Liver (tissue), 8 donors: ENCODE measurements at regions not wholly inside any gene's neighbourhood (a gene's known extent, or its start where the extent isn't known, plus 50 kb on each side); places are given as distances from the start of the nearest gene placed in this dataset.

Experiments
- DNase-seq: peaks from one replicate; pipeline ENCODE4 v3.0.0-alpha.2; 2017; ENCODE audit warnings: low spot score
- H3K27ac ChIP-seq, 2 donors: one replicate each; pipeline ENCODE4 v1.7.0; 2013; ENCODE audit warnings: inconsistent platforms in 2 of 2, low read length in 2 of 2, control low read depth in 1 of 2, low read depth in 1 of 2, mild to moderate bottlenecking in 1 of 2
- H3K27me3 ChIP-seq, 4 donors: one replicate each; pipeline versions ENCODE4 v1.6.1 to v1.7.0; 2013; ENCODE audit warnings: low read length in 3 of 4, inconsistent platforms in 1 of 4, mild to moderate bottlenecking in 1 of 4, moderate library complexity in 1 of 4; ENCODE audit not compliant: control insufficient read depth in 4 of 4, insufficient read depth in 4 of 4
- H3K36me3 ChIP-seq, 4 donors: one replicate each; pipeline versions ENCODE4 v1.6.1 to v1.7.0; 2013; ENCODE audit warnings: low read length in 3 of 4, mild to moderate bottlenecking in 3 of 4, low read depth in 1 of 4, moderate library complexity in 1 of 4; ENCODE audit not compliant: control insufficient read depth in 4 of 4, insufficient read depth in 3 of 4
- H3K4me1 ChIP-seq, 4 donors: one replicate each; pipeline versions ENCODE4 v1.6.1 to v1.7.0; 2013; ENCODE audit warnings: low read length in 3 of 4, mild to moderate bottlenecking in 3 of 4, moderate library complexity in 1 of 4; ENCODE audit not compliant: control insufficient read depth in 4 of 4, insufficient read depth in 4 of 4
- H3K4me3 ChIP-seq, 3 donors: one replicate each; pipeline versions ENCODE4 v1.6.1 to v1.7.0; 2013; ENCODE audit warnings: low read length in 3 of 3, control low read depth in 1 of 3, low read depth in 1 of 3, mild to moderate bottlenecking in 1 of 3
- H3K9ac ChIP-seq, 2 donors: one replicate each; pipeline ENCODE4 v1.7.0; 2013; ENCODE audit warnings: low read length in 2 of 2, mild to moderate bottlenecking in 2 of 2, moderate library complexity in 2 of 2, control low read depth in 1 of 2, low read depth in 1 of 2
- H3K9me3 ChIP-seq, 4 donors: one replicate each; pipeline versions ENCODE4 v1.6.1 to v1.7.0; 2013; ENCODE audit warnings: low read length in 3 of 4; ENCODE audit not compliant: control insufficient read depth in 4 of 4
- ATF3 ChIP-seq: IDR thresholded peaks from 2 replicates; pipeline ENCODE4 v1.6.1; 2016; ENCODE audit warnings: antibody characterized with exemption
- CTCF ChIP-seq: fragments of 150-350 bp; IDR thresholded peaks from 2 replicates; pipeline ENCODE4 v1.5.1; 2017; ENCODE audit warnings: improper control_type of control experiment, low read depth, low read length; ENCODE audit not compliant: missing input control
- EGR1 ChIP-seq, 2 donors: IDR thresholded peaks; 2 replicates each; pipeline ENCODE4 v1.6.1; 2016 to 2018; ENCODE audit warnings: antibody characterized with exemption in 2 of 2, low read depth in 2 of 2
- FOXA1 ChIP-seq: IDR thresholded peaks from 2 replicates; pipeline ENCODE4 v1.6.1; 2016; ENCODE audit warnings: antibody characterized with exemption
- FOXA2 ChIP-seq: IDR thresholded peaks from 2 replicates; pipeline ENCODE4 v1.6.1; 2016; ENCODE audit warnings: antibody characterized with exemption
- GABPA ChIP-seq, 2 donors: IDR thresholded peaks in 1 of 2; conservative IDR thresholded peaks in 1 of 2; 2 replicates each; pipeline ENCODE4 v1.6.1; 2016; ENCODE audit warnings: antibody characterized with exemption in 2 of 2, mild to moderate bottlenecking in 1 of 2, moderate library complexity in 1 of 2
- HNF4A ChIP-seq, 2 donors: conservative IDR thresholded peaks; 2 replicates each; pipeline ENCODE4 v1.6.1; 2016; ENCODE audit warnings: antibody characterized with exemption in 2 of 2, mild to moderate bottlenecking in 2 of 2
- HNF4G ChIP-seq: IDR thresholded peaks from 2 replicates; pipeline ENCODE4 v1.6.1; 2016; ENCODE audit warnings: antibody characterized with exemption
- JUND ChIP-seq, 2 donors: IDR thresholded peaks; 2 replicates each; pipeline ENCODE4 v1.6.1; 2016; ENCODE audit warnings: antibody characterized with exemption in 2 of 2
- NR2F2 ChIP-seq: IDR thresholded peaks from 2 replicates; pipeline ENCODE4 v1.6.1; 2016; ENCODE audit warnings: antibody characterized with exemption
- RAD21 ChIP-seq, 2 donors: IDR thresholded peaks; 2 replicates each; pipeline ENCODE4 v1.6.1; 2016; ENCODE audit warnings: antibody characterized with exemption in 2 of 2, mild to moderate bottlenecking in 2 of 2
- REST ChIP-seq: IDR thresholded peaks from 2 replicates; pipeline ENCODE4 v1.6.1; 2016; ENCODE audit warnings: antibody characterized with exemption, mild to moderate bottlenecking
- RXRA ChIP-seq, 2 donors: IDR thresholded peaks; 2 replicates each; pipeline ENCODE4 v1.6.1; 2017 to 2018; ENCODE audit warnings: antibody characterized with exemption in 2 of 2, mild to moderate bottlenecking in 1 of 2
- SP1 ChIP-seq: IDR thresholded peaks from 2 replicates; pipeline ENCODE4 v1.6.1; 2018; ENCODE audit warnings: antibody characterized with exemption, mild to moderate bottlenecking
- TAF1 ChIP-seq: conservative IDR thresholded peaks from 2 replicates; pipeline ENCODE4 v1.6.1; 2016; ENCODE audit warnings: antibody characterized with exemption, mild to moderate bottlenecking
- YY1 ChIP-seq: IDR thresholded peaks from 2 replicates; pipeline ENCODE4 v1.6.1; 2016; ENCODE audit warnings: antibody characterized with exemption, mild to moderate bottlenecking
- ZBTB33 ChIP-seq: IDR thresholded peaks from 2 replicates; pipeline ENCODE4 v1.6.1; 2016; ENCODE audit warnings: antibody characterized with exemption
- WGBS: extraction: QIAGEN DNeasy Blood & Tissue Kit; methylation state at CpG from one replicate; pipeline ENCODE4 v1.1.7; 2013; 5-methylcytosine and 5-hydroxymethylcytosine counted together
- donor health status: healthy.
- donor health status: healthy.
- donor health status: healthy.
- donor health status: healthy.
- donor health status: healthy.

GRCh38 chr7:115635376-115635775 lies 395.2 kb downstream of the TFEC start:
- no peak for TF ChIP-seq FOXA1
- TF ChIP-seq GABPA (IDR thresholded peaks at IDR 0.05 in 1 of 2, conservative IDR thresholded peaks at IDR 0.05 in 1 of 2), result no peak
- Histone ChIP-seq H3K4me1 (no peaks in the 10 kb centered on the region), H3K36me3 (no peaks in the 10 kb centered on the region), H3K27ac (no peak overlapping the region), H3K27me3 (peaks cover 0 to 1% (median 0%) of the 10 kb centered on the region in 4 donors), H3K4me3 (no peak overlapping the region), H3K9ac (no peak overlapping the region), H3K9me3 (no peaks in the 10 kb centered on the region)
- no peak for DNase-seq
- 55% methylated on average over 1 of the region's 1 CpG for WGBS

GRCh38 chr7:115634633-115635032 lies 395.9 kb downstream of the TFEC start:
- H3K27ac ChIP-seq, result no peak overlapping the region
- no peaks in the 10 kb centered on the region for H3K9me3 ChIP-seq
- no peak overlapping the region for H3K9ac ChIP-seq
- H3K27me3 ChIP-seq, result no peaks in the 10 kb centered on the region
- 23% methylated on average over 4 of the region's 4 CpGs for WGBS
- no peaks in the 10 kb centered on the region for H3K4me1 ChIP-seq
- no peak overlapping the region for H3K4me3 ChIP-seq
- DNase-seq, result no peak
- no peaks in the 10 kb centered on the region for H3K36me3 ChIP-seq
- no peak for TF ChIP-seq FOXA2
- no peak for TF ChIP-seq SP1

GRCh38 chr7:115632636-115633035 lies 397.9 kb downstream of the TFEC start:
- WGBS, result 90% methylated on average over 5 of the region's 5 CpGs

More at GRCh38 chr7:115632636-115633035, 397.9 kb downstream of the TFEC start:
- Histone ChIP-seq H3K36me3 (no peaks in the 10 kb centered on the region), H3K27me3 (no peaks in the 10 kb centered on the region), H3K9me3 (no peaks in the 10 kb centered on the region), H3K4me1 (peaks cover 0 to 6% (median under 1%) of the 10 kb centered on the region in 4 donors), H3K9ac (no peak overlapping the region), H3K4me3 (no peak overlapping the region), H3K27ac (no peak overlapping the region)
- TF ChIP-seq RXRA (IDR thresholded peaks at IDR 0.05), result no peak
- no peak for TF ChIP-seq JUND (IDR thresholded peaks at IDR 0.05)
- no peak for TF ChIP-seq GABPA (IDR thresholded peaks at IDR 0.05 in 1 of 2, conservative IDR thresholded peaks at IDR 0.05 in 1 of 2)
- TF ChIP-seq FOXA1, result no peak
- TF ChIP-seq YY1, result no peak
- TF ChIP-seq SP1, result no peak
- no peak for TF ChIP-seq ATF3
- TF ChIP-seq REST, result no peak
- TF ChIP-seq HNF4G, result no peak
- TF ChIP-seq NR2F2, result no peak
- no peak for TF ChIP-seq EGR1 (IDR thresholded peaks at IDR 0.05; ENCODE audit: low read depth in 2 of 2)
- no peak for TF ChIP-seq FOXA2
- TF ChIP-seq RAD21 (IDR thresholded peaks at IDR 0.05), result no peak
- no peak for TF ChIP-seq HNF4A (conservative IDR thresholded peaks at IDR 0.05)
- TF ChIP-seq ZBTB33, result no peak
- no peak for TF ChIP-seq TAF1
- no peak for TF ChIP-seq CTCF
- no peak for DNase-seq
